Nephron progenitor cell (in vitro differentiated cells): ENCODE measurements at regions not wholly inside any gene's neighbourhood (a gene's known extent, or its start where the extent isn't known, plus 50 kb on each side); places are given as distances from the start of the nearest gene placed in this dataset.

Experiments used
- DNase-seq: peaks from one replicate; pipeline ENCODE4 v3.0.0; 2021
- H3K27ac Mint-ChIP-seq: 2 replicates; pipeline ENCODE4 v1.8.0; 2021; ENCODE audit warnings: mild to moderate bottlenecking, moderate library complexity, mixed read lengths
- H3K27me3 Mint-ChIP-seq: 2 replicates; pipeline ENCODE4 v1.8.0; 2021; ENCODE audit warnings: mild to moderate bottlenecking, low read depth, mixed read lengths; ENCODE audit not compliant: poor library complexity
- H3K36me3 Mint-ChIP-seq: 2 replicates; pipeline ENCODE4 v1.8.0; 2021; ENCODE audit warnings: low read depth, mixed read lengths
- H3K4me1 Mint-ChIP-seq: 2 replicates; pipeline ENCODE4 v1.8.0; 2021; ENCODE audit warnings: mixed read lengths
- H3K4me3 Mint-ChIP-seq: 2 replicates; pipeline ENCODE4 v1.8.0; 2021; ENCODE audit warnings: mild to moderate bottlenecking, moderate library complexity, mixed read lengths
- H3K9me3 Mint-ChIP-seq: 2 replicates; pipeline ENCODE4 v1.8.0; 2021; ENCODE audit warnings: mild to moderate bottlenecking, moderate library complexity, mixed read lengths
- CTCF ChIP-seq: fragments of 200-600 bp; sonication (generic); IDR thresholded peaks from 2 replicates; pipeline ENCODE4 v1.5.0; 2021; ENCODE audit warnings: antibody characterized with exemption

GRCh38 chr7:20503278-20503950, 112.1 kb upstream of the ABCB5 start:
- H3K4me1 Mint-ChIP-seq: peaks cover 4% of the 10 kb centered on the region
- peaks cover 4% of the 10 kb centered on the region for H3K27me3 Mint-ChIP-seq
- no peak overlapping the region for H3K4me3 Mint-ChIP-seq
- H3K9me3 Mint-ChIP-seq: peaks cover 34% of the 10 kb centered on the region
- no peak for DNase-seq
- peaks cover 11% of the 10 kb centered on the region for H3K36me3 Mint-ChIP-seq
- H3K27ac Mint-ChIP-seq: no peak overlapping the region
- TF ChIP-seq CTCF: no peak

GRCh38 chr7:20504060-20504459, 111.4 kb upstream of the ABCB5 start:
- peaks cover 6% of the 10 kb centered on the region for H3K36me3 Mint-ChIP-seq
- H3K4me1 Mint-ChIP-seq: peaks cover 5% of the 10 kb centered on the region
- no peak for DNase-seq
- peaks cover 4% of the 10 kb centered on the region for H3K27me3 Mint-ChIP-seq
- TF ChIP-seq CTCF: no peak
- no peak overlapping the region for H3K27ac Mint-ChIP-seq
- H3K4me3 Mint-ChIP-seq: no peak overlapping the region
- peaks cover 28% of the 10 kb centered on the region for H3K9me3 Mint-ChIP-seq

GRCh38 chr7:20506175-20506574, 109.3 kb upstream of the ABCB5 start:
- TF ChIP-seq CTCF: no peak
- H3K27ac Mint-ChIP-seq: no peak overlapping the region
- DNase-seq: no peak
- H3K27me3 Mint-ChIP-seq: no peaks in the 10 kb centered on the region
- H3K4me1 Mint-ChIP-seq: peaks cover 5% of the 10 kb centered on the region
- H3K36me3 Mint-ChIP-seq: no peaks in the 10 kb centered on the region
- H3K4me3 Mint-ChIP-seq: no peak overlapping the region
- peaks cover 6% of the 10 kb centered on the region for H3K9me3 Mint-ChIP-seq

- Mint-ChIP-seq H3K4me1 (peaks cover 5% of the 10 kb centered on the region), H3K36me3 (no peaks in the 10 kb centered on the region), H3K27me3 (no peaks in the 10 kb centered on the region), H3K27ac (no peak overlapping the region), H3K4me3 (no peak overlapping the region), H3K9me3 (no peaks in the 10 kb centered on the region)
- no peak for DNase-seq
- no peak for TF ChIP-seq CTCF
These were observed 108.3 kb upstream of the ABCB5 start for GRCh38 chr7:20507157-20507556.

- Mint-ChIP-seq H3K36me3 (no peaks in the 10 kb centered on the region), H3K9me3 (no peaks in the 10 kb centered on the region), H3K4me3 (no peak overlapping the region), H3K4me1 (peaks cover 5% of the 10 kb centered on the region), H3K27me3 (no peaks in the 10 kb centered on the region), H3K27ac (no peak overlapping the region)
- DNase-seq: no peak
- no peak for TF ChIP-seq CTCF
These were observed 107.4 kb upstream of the ABCB5 start for GRCh38 chr7:20508109-20508508.

GRCh38 chr7:20509892-20510572, 105.4 kb upstream of the ABCB5 start:
- H3K4me3 Mint-ChIP-seq: no peak overlapping the region
- peaks cover 5% of the 10 kb centered on the region for H3K4me1 Mint-ChIP-seq
- TF ChIP-seq CTCF: no peak
- peak overlapping the region; percentile 3 for H3K27ac Mint-ChIP-seq
- DNase-seq: no peak
- H3K27me3 Mint-ChIP-seq: no peaks in the 10 kb centered on the region
- no peaks in the 10 kb centered on the region for H3K36me3 Mint-ChIP-seq
- no peaks in the 10 kb centered on the region for H3K9me3 Mint-ChIP-seq
